ENCODE measurements at regions not wholly inside any gene's neighbourhood (a gene's known extent, or its start where the extent isn't known, plus 50 kb on each side); places are given as distances from the start of the nearest gene placed in this dataset.

DNA sequence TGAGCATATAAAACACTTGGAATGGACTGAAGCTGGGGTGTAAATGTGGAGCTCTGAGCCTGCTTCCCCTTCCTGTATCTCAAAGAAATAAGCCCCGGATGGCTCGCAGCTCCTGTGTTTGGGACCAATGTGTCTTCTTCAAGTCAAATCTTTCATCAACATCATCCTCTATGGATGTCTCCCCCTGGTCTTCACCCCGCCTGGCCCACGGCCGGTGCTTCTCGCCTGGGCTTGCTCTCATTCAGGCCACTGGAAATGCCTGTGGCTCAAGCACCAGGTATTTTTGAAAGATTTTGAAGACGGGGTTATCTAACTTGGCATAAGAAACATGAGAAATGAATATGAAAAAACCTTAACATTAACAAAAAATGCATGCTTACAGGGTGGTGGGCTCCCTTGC, 769.8 kb downstream of the BRD1 start:
- TF ChIP-seq GATA3 (IDR thresholded peaks at IDR 0.05; ENCODE audit: low read depth, low read length) (no peak), GATA2 (IDR thresholded peaks at IDR 0.05; ENCODE audit: low read depth, low read length) (no peak)

DNA sequence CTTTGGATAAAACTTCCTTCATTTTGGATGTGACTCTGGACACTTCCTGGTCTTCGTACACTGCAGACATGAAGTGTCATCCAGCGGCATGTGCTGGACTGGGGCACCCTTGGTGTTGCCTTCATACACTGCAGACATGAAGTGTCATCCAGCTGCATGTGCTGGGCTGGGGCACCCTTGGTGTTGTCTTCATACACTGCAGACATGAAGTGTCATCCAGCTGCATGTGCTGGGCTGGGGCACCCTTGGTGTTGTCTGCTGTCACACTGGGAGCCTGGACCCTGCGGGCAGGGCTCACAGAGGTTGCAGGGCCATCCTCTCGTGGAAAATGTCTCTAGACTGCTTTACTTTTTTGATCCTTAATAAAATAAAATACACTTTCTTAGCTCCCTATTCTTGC, 771.4 kb downstream of the BRD1 start:
- TF ChIP-seq GATA3 (IDR thresholded peaks at IDR 0.05; ENCODE audit: low read depth, low read length) (no peak), GATA2 (IDR thresholded peaks at IDR 0.05; ENCODE audit: low read depth, low read length) (no peak)

DNA sequence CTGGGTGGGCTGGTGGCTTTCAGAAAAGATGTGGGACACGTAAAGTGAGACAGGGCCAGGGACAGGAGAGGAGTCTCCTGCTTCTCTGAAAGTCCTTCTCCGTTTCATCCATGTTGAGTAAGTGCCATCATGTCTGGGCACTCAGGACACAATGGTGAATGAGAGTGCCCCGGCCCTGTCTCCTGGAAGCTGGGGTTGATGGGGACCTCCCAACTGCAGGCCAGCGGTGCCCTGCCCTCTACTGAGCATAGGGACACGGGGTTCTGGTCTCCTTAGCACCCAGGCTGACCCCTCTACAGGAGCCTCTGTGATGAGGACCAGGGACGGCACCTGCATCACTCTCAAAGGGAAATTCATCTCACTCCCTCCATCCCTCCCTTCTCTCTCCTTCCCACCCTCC, 772.3 kb downstream of the BRD1 start:
- TF ChIP-seq GATA3 (IDR thresholded peaks at IDR 0.05; ENCODE audit: low read depth, low read length) = no peak
- no peak for TF ChIP-seq GATA2 (IDR thresholded peaks at IDR 0.05; ENCODE audit: low read depth, low read length)

DNA sequence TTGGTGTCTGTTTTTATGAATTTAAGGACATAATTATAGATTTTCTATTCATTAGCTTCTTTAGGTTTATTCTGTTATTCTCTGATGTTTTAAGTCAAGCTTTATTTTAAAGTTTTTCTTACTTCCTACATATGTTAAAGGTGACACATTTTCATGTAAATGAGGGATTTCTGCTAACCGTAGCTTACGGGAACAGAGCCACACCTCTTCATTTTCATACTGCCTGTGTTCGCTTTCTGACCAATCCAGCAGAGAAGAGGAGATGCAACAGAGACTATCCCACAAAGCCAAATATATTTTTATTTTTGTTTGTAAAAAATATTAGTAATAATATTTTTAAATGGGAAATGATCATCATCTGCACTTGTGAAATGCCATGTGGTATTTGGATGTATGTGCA, 774.1 kb downstream of the BRD1 start:
- TF ChIP-seq GATA2 (IDR thresholded peaks at IDR 0.05; ENCODE audit: low read depth, low read length) = no peak
- TF ChIP-seq GATA3 (IDR thresholded peaks at IDR 0.05; ENCODE audit: low read depth, low read length) = no peak

DNA sequence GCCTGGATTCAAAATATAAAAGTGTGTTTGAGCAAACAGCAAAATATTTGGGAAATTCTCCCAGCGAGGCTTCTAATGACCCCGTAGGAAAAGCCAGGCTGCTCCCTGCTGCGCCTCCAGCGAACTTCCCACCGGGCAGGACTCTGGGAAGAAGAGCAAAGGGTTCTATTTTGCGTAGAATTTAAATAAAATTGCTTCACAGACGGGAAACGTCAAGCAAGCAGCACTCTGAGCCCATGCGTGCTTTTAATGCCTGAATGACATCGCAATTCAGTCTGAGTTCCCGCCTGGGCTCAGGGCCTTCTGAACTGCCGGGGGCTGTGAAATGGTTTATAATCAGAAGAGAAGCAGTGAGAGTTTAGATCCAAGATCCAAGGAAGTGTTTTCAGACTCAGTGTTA, 775.1 kb downstream of the BRD1 start:
- TF ChIP-seq GATA3 (IDR thresholded peaks at IDR 0.05; ENCODE audit: low read depth, low read length) (no peak), GATA2 (IDR thresholded peaks at IDR 0.05; ENCODE audit: low read depth, low read length) (no peak)

DNA sequence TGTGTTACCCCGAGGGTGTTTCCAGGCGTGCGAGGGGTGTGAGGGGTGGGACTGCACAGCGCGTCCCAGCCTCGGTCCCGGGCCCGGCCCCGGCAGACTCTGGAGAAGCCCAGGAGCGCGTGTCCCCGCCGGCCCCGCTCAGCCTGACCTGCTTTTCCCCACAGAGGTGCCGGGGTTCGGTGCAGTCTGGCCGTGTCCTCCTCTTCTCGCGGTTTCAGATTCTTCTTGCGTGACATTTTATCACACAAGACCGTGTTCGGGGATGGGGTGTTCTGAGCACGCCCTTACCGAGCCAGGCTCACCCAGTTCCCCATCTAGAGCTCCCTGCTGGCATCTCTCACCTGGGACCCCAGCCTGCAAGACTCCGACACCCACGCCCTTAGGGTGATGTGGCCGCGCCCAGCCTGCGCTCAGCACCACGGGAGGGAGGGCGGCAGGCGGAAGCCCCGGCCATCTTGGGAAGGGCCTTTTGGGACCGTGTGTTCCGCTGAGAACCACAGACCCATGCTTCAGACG, 775.6 kb downstream of the BRD1 start:
- TF ChIP-seq GATA2 (IDR thresholded peaks at IDR 0.05; ENCODE audit: low read depth, low read length) = no peak
- TF ChIP-seq GATA3 (IDR thresholded peaks at IDR 0.05; ENCODE audit: low read depth, low read length) = no peak

DNA sequence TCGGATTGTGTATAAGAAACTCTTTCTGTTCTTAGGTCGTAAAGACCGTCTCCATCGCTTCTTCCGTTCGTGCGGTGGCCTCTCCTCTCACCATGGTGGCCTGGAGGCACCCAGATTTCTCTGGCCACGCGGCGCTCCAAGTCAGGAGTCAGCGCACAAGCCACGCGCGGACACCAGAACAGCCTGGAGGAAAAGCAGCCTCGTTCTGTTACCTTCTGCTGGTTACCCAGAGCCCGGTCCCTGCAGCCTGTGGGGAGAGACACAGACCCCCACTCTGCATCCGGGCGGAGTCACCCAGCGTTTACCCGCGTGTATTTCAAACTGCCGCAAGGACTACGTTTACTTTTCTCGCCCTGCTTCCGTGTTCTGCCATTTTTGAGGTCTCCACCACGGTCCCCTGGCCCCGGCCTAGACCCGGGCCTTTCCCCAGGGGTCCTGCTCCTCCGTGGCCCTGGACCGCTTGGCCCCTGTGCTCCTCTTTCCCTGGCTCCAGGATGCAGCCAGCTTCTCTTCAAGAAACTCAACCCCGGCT, 776.1 kb downstream of the BRD1 start:
- TF ChIP-seq GATA3 (IDR thresholded peaks at IDR 0.05; ENCODE audit: low read depth, low read length) = no peak
- TF ChIP-seq GATA2 (IDR thresholded peaks at IDR 0.05; ENCODE audit: low read depth, low read length) = no peak

DNA sequence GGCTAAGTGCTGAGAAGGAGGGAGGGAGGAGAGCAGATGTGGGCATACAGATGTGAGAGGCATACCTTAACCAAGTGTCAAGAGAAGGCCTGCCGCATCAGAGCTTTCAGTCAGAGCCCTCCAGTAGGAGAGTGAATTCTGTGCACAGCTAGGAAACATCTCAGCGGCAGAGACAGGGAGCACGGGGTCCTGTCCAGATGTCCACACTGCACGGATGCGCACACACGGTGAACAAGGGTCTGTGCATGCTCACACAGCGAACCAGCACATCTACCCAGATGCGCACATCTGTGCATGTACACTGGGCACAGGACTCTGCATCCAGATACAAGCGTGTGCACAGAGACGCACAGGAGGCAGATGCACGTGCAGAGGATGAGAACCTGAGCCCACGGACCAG, 778.0 kb downstream of the BRD1 start:
- TF ChIP-seq GATA3 (IDR thresholded peaks at IDR 0.05; ENCODE audit: low read depth, low read length) (no peak), GATA2 (IDR thresholded peaks at IDR 0.05; ENCODE audit: low read depth, low read length) (no peak)

DNA sequence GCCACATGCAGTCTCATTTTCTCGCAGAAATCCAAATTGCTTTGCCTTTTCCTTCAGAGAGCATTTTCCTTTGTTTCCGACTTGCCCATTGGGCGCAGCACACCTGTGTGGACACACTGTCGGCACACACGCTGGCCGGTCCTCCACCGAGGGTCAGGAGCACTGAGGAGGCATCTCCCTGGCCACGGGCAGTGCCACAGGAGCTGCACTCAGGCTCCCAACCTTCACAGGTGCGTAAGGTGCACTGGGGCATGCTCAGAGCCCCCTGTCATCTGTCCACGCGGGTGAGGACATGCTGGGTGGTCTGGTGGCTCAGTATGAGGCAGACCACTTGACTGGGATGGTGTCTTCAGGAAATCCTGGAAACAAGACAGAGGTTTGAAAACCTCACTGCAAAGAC, 779.1 kb downstream of the BRD1 start:
- TF ChIP-seq GATA2 (IDR thresholded peaks at IDR 0.05; ENCODE audit: low read depth, low read length) (no peak), GATA3 (IDR thresholded peaks at IDR 0.05; ENCODE audit: low read depth, low read length) (no peak)

DNA sequence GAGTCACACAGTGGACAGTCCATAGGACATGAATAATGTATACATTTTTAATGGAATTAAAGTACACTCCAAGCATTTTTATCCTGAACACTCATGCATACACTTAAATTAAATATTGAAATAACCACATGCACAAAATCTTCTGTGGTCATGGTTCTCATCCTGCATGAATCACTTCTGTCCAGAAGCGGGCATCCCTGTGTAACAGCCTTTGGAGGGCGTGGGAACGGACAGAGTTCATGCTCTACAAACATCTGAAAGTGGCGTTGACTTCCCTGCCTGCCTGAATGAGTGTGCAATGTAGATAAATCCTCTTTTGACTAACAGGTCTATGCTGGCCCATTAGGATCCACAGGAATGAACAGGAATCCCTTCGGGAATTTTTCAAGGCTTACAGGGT, 780.2 kb downstream of the BRD1 start:
- no peak for TF ChIP-seq GATA2 (IDR thresholded peaks at IDR 0.05; ENCODE audit: low read depth, low read length)
- no peak for TF ChIP-seq GATA3 (IDR thresholded peaks at IDR 0.05; ENCODE audit: low read depth, low read length)

DNA sequence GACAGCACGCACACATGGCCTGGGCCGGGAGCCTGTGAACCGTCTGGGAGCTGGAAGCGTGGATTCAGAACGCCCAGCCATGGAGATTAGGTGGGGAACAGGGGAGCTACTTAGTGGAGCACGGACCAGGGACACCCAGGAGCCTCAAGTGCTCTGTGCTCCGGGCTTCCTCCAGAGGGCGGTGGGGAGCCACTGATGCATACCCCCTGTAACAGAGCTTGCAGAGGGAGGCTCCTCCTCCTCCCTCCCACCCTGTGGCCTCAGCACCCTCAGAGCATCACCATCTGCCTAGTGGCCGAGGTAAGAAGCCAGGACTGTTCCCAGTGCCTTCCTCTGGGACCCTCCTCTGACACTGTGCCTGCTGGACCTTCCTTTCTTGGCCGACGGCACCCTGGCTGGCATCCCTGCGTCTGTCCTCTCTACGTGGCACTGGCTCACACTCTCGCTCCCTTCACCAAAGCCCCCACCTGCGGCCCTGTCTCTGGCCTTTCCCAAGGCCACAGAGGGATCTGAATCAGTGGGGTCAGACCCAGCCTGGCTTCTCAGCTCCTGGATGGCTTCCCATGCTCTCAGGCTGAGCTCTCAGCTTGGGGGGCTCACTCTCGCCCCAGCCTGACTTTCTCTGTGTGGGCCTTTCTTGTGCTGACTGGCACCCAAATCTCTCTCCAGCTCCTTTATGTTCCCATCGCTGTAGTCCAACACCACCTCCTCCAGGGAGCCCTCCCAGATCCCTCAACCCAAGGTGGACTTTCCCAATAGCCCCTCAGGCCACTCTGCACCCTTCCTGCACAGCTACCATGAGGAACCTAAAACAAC, 780.9 kb downstream of the BRD1 start:
- TF ChIP-seq GATA3 (IDR thresholded peaks at IDR 0.05; ENCODE audit: low read depth, low read length) (no peak), GATA2 (IDR thresholded peaks at IDR 0.05; ENCODE audit: low read depth, low read length) (no peak)

DNA sequence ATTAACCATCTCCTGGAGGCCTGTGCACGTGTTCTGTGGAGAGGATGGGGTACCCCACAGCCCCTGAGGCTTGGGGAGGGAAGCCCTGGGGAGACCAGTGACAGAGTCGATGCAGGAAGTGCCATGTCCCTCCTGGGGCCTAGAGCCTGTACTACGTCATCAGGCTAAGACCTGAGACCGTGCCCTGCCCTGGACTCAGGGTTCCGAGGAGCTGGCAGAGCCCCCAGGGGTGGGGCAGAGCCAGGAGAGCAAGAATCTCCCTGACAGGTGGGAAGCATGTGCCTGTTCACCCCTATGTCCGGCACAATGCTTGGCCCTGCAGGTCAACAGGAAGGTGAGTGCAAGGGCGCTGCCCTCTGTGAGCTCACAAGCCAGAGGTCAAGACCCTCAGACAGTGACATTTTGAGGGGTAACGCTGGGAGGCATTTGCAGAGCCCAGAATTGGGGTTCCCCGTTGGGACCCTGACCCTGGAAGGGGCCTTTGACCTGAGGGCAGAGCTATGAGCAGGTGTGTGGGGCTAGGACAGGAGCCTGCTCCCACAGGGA, 781.6 kb downstream of the BRD1 start:
- TF ChIP-seq GATA2 (IDR thresholded peaks at IDR 0.05; ENCODE audit: low read depth, low read length) = no peak
- no peak for TF ChIP-seq GATA3 (IDR thresholded peaks at IDR 0.05; ENCODE audit: low read depth, low read length)

DNA sequence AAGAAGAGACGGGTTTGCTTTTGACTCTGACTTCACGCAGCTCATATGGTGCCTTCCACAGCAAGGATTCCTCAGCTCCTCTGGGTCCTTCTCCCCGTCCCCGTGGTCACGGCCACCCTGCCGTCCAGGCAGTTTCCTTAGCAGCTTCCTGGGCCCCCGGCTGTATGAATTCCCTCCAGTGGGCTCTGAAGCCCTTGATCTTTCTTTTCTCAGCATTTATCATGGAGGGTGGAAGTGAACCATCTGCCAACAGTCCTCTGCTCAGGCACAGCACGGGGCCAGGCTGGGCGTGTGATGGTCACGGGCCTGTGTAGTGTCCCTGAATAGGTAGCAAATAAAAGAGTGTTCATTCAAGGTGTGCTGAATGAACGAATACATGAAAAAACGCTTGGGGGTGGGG, 782.4 kb downstream of the BRD1 start:
- TF ChIP-seq GATA2 (IDR thresholded peaks at IDR 0.05; ENCODE audit: low read depth, low read length) (no peak), GATA3 (IDR thresholded peaks at IDR 0.05; ENCODE audit: low read depth, low read length) (no peak)

DNA sequence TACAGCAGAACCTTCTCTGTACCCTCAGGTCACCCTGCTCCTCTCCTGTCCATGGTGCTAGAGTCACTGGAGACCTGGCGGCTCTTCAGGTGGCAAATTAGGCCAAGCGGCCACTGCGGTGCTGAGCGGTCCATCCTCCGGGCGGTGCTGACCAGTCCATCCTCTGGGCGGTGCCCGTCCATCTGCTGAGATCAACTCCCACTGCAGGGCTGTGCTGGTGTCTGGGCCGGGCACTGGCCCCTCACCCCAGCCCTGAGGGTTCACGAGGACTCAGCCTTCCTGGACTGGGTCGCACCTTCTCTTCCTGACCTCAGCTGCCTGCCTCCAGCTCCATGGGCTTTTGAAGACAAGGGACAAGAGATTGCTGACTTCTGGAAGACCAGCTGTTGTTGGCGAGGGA, 782.9 kb downstream of the BRD1 start:
- TF ChIP-seq GATA3 (IDR thresholded peaks at IDR 0.05; ENCODE audit: low read depth, low read length) (no peak), GATA2 (IDR thresholded peaks at IDR 0.05; ENCODE audit: low read depth, low read length) (no peak)

DNA sequence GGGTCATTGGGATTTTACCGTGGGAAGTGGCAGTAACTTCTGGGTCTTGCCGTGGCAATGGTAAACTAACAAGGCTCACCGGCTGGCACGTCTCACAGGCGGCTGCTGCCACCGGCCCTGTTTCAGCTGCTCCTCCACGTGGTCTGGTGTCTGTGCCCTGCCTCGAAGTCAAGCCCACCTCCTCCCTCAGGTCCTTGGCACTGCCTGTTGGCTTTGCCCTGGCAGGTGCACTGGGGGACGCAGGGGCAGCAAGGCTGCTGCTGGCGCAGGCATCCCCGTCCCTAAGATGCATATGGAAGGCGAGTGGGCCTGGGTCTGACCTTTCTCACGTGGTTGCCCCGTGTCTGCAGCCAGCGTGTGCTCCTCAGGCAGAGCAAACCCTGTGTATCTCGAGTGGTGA, 783.6 kb downstream of the BRD1 start:
- TF ChIP-seq GATA2 (IDR thresholded peaks at IDR 0.05; ENCODE audit: low read depth, low read length) (no peak), GATA3 (IDR thresholded peaks at IDR 0.05; ENCODE audit: low read depth, low read length) (no peak)
